K562 (cell line): ENCODE measurements at regions not wholly inside any gene's neighbourhood (a gene's known extent, or its start where the extent isn't known, plus 50 kb on each side); places are given as distances from the start of the nearest gene placed in this dataset.

ENCODE experiments used
- ATAC-seq: fragments of 200-7000 bp; cut with Tn5 transposase; 3 replicates; pipeline ENCODE4 v1.9.1; 2020; ENCODE audit warnings: moderate library complexity
- BruUV-seq: library from RNA; stranded (reverse); fragments of 400-500 nt; replicated peaks from 2 replicates; lab custom pipeline; 2021; lab: Mats Ljungman, UMichigan
- CTCF ChIA-PET: fragments of 300-600 bp; formaldehyde crosslinking; extraction: SDS; loops from one replicate; lab custom pipeline; 2021; ENCODE audit warnings: low intra/inter-chr PET ratio; lab: Yijun Ruan, JAX
- POLR2A ChIA-PET: fragments of 300-600, 350-650 bp; sonication (Branson Sonifier 250); formaldehyde crosslinking; extraction: SDS; loops from one replicate; lab custom pipeline; 2021; ENCODE audit warnings: antibody characterized with exemption, inconsistent platforms; lab: Yijun Ruan, JAX
- DNase-seq, 4 experiments: peaks; one replicate each; pipeline versions ENCODE4 v3.0.0 to v3.0.0-alpha.2; 2011 to 2018; ENCODE audit warnings: low spot score in 3 of 4, mixed read lengths in 3 of 4; ENCODE audit errors: extremely low read depth in 1 of 4
- FAIRE-seq: peaks from 2 replicates; lab custom pipeline; 2011; peaks lifted over from hg19 to GRCh38; lab: Jason Lieb, UNC
- H2AFZ ChIP-seq: 2 replicates; pipeline ENCODE4 v1.6.0; 2011; ENCODE audit warnings: low read depth, low read length, control low read depth, inconsistent platforms
- H3K27ac ChIP-seq: fragments of 200-600 bp; 3 replicates; pipeline ENCODE4 v1.8.0; 2011; ENCODE audit warnings: low read depth, mild to moderate bottlenecking, control low read depth, inconsistent platforms, low read length, moderate library complexity, mixed read lengths; ENCODE audit errors: extremely low read depth
- H3K27me3 ChIP-seq, 2 experiments: fragments of 300-600 bp in 1 of 2; 2 replicates in 1 of 2; 3 replicates in 1 of 2; pipeline versions ENCODE4 v1.6.0 to v1.8.0; 2011; ENCODE audit warnings: inconsistent platforms in 2 of 2, low read length in 2 of 2, mild to moderate bottlenecking in 1 of 2, mixed read lengths in 1 of 2, moderate library complexity in 1 of 2; ENCODE audit not compliant: control insufficient read depth in 2 of 2, insufficient read depth in 2 of 2
- H3K36me3 ChIP-seq: fragments of 300-600 bp; 3 replicates; pipeline ENCODE4 v1.8.0; 2011; ENCODE audit warnings: mild to moderate bottlenecking, low read length, inconsistent platforms; ENCODE audit not compliant: control insufficient read depth, insufficient read depth
- H3K4me1 ChIP-seq, 2 experiments: fragments of 200-600 bp in 1 of 2; replicated peaks in 1 of 2; 2 replicates in 1 of 2; 3 replicates in 1 of 2; pipeline versions ENCODE4 v1.5.1 to v1.8.0; 2011; ENCODE audit warnings: inconsistent platforms in 2 of 2, low read length in 2 of 2, mild to moderate bottlenecking in 1 of 2, mixed read lengths in 1 of 2, moderate library complexity in 1 of 2; ENCODE audit not compliant: control insufficient read depth in 2 of 2, insufficient read depth in 2 of 2
- H3K4me2 ChIP-seq: 2 replicates; pipeline ENCODE4 v1.6.1; 2011; ENCODE audit warnings: low read length, control low read depth, inconsistent platforms, mixed read lengths; ENCODE audit not compliant: insufficient read depth
- H3K4me3 ChIP-seq: fragments of 200-600 bp; sonication (generic), shearing (Covaris generic); 2 replicates; pipeline ENCODE4 v1.5.1; 2016; ENCODE audit warnings: control low read depth, inconsistent platforms
- H3K79me2 ChIP-seq: fragments of 200-600 bp; 3 replicates; pipeline ENCODE4 v1.8.0; 2011; ENCODE audit warnings: low read length, inconsistent platforms; ENCODE audit not compliant: control insufficient read depth, insufficient read depth
- H3K9ac ChIP-seq, 2 experiments: 2 replicates each; pipeline versions ENCODE4 v1.6.0 to v1.6.1; 2011; ENCODE audit warnings: low read depth in 2 of 2, low read length in 2 of 2, control low read depth in 1 of 2, inconsistent platforms in 1 of 2, mild to moderate bottlenecking in 1 of 2, mixed read lengths in 1 of 2; ENCODE audit not compliant: insufficient read depth in 1 of 2
- H3K9me1 ChIP-seq: one replicate; pipeline ENCODE4 v1.6.0; 2011; ENCODE audit warnings: inconsistent platforms, mild to moderate bottlenecking, low read length, moderate library complexity; ENCODE audit not compliant: control insufficient read depth, insufficient read depth
- H3K9me3 ChIP-seq: replicated peaks from 2 replicates; pipeline ENCODE4 v1.5.1; 2011; ENCODE audit warnings: low read depth, low read length, inconsistent platforms; ENCODE audit not compliant: control insufficient read depth, insufficient read depth
- H4K20me1 ChIP-seq: replicated peaks from 2 replicates; pipeline ENCODE4 v1.6.1; 2011; ENCODE audit warnings: low read length, inconsistent platforms, mixed read lengths; ENCODE audit not compliant: control insufficient read depth, insufficient read depth
- KAT7 ChIP-seq: sonication (generic); formaldehyde crosslinking; IDR thresholded peaks from 2 replicates; pipeline ENCODE4 v1.8.0; 2022; ENCODE audit warnings: missing genetic modification reagents, mild to moderate bottlenecking, borderline replicate concordance
- NCOR1 ChIP-seq: fragments of 450-650 bp; IDR thresholded peaks from 2 replicates; pipeline ENCODE4 v1.6.1; 2016; ENCODE audit warnings: mild to moderate bottlenecking, moderate library complexity
- NRF1 ChIP-seq, 2 experiments: fragments of 450-650 bp; IDR thresholded peaks in 1 of 2; conservative IDR thresholded peaks in 1 of 2; 2 replicates each; pipeline ENCODE4 v1.6.1; 2014; ENCODE audit warnings: mild to moderate bottlenecking in 2 of 2
- PTBP1 ChIP-seq: fragments of 200-400 bp; formaldehyde crosslinking; IDR thresholded peaks from 2 replicates; pipeline ENCODE4 v1.6.1; 2017; ENCODE audit warnings: low read depth, low read length
- SMARCC2 ChIP-seq: fragments of 450-650 bp; IDR thresholded peaks from 2 replicates; pipeline ENCODE4 v1.6.1; 2017; ENCODE audit warnings: antibody characterized with exemption, moderate library complexity, mild to moderate bottlenecking, low read depth
- U2AF1 ChIP-seq: fragments of 200-400 bp; formaldehyde crosslinking; optimal IDR thresholded peaks from 2 replicates; pipeline ENCODE3; 2017; ENCODE audit warnings: mild to moderate bottlenecking, low read depth, low read length, moderate library complexity
- ZC3H11A ChIP-seq: IDR thresholded peaks from 2 replicates; pipeline ENCODE4 v1.6.1; 2012; ENCODE audit warnings: low read depth, low read length, improper control_type of control experiment
- ZNF165 ChIP-seq: fragments of 250-450 bp; sonication (Bioruptor Pico); IDR thresholded peaks from 2 replicates; pipeline ENCODE4 v1.4.0; 2020; ENCODE audit warnings: borderline replicate concordance
- ZNF354B ChIP-seq: fragments of 250-450 bp; sonication (Bioruptor Pico); IDR thresholded peaks from 2 replicates; pipeline ENCODE4 v1.4.0; 2020
- WGBS: fragments of 100-300 bp; shearing (Covaris generic); methylation state at CpG from one replicate; pipeline ENCODE4 v1.1.6; 2016; ENCODE audit warnings: low coverage, mixed read lengths; ENCODE audit not compliant: insufficient coverage; ENCODE audit errors: missing lambda C conversion rate; 5-methylcytosine and 5-hydroxymethylcytosine counted together
- in situ Hi-C: fragments of 300-500 bp; cut with MboI; formaldehyde crosslinking; loops from 4 replicates; pipeline ENCODE4 v1.15.0; 2018; ENCODE audit warnings: inconsistent platforms, mixed read lengths
- intact Hi-C: fragments of 100-400 bp; cut with micrococcal nuclease; formaldehyde crosslinking; loops from 2 replicates; pipeline ENCODE4 v1.14.2; 2022
- TF ChIP-seq, protein P1 (sequence below): fragments of 450-650 bp; formaldehyde crosslinking; IDR thresholded peaks from 2 replicates; pipeline ENCODE4 v1.4.0; 2020; ENCODE audit warnings: mild to moderate bottlenecking
- TF ChIP-seq, protein P2 (sequence below): fragments of 250-450 bp; sonication (Bioruptor Pico); IDR thresholded peaks from 2 replicates; pipeline ENCODE4 v1.5.0; 2020; ENCODE audit warnings: mild to moderate bottlenecking
- TF ChIP-seq, protein P3 (sequence below): fragments of 450-650 bp; IDR thresholded peaks from 2 replicates; pipeline ENCODE4 v1.6.1; 2016; ENCODE audit warnings: antibody characterized with exemption

DNA sequence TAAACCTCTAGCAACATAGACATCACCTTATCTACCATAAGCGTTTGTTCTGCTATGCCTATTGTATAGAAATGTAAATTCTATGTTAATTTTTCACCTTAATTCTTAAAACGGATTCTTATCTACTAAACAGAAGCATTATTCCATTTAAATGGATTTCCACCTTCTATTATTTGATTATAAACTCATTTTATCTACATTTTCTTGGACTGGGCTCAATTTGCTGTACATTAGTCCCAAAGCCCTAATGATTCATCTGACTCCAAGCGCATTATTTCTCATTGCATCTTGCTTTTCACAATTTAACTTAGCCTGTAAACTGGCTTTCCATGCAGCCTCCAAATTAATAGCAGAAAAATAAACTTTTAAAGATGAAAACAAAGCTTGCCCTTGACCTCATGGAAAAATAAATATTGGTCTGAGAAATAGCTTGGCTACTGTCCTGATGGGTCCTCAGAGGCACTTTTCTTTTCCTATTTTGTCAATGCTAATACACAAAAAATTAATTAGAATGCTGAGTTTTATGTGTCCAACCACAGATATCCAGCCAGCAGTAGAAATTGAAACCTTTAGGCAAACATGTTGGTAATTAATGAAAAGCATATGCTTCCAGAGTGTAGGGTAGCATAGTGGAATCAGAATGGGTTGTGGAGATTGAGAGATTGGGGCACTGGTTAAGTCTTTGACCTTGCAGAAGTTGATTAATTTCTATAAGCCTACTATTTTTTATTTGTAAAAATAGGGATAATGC is 81.4 kb upstream of the CFAP20DC start (continued):
- no peak for TF ChIP-seq NRF1 (conservative IDR thresholded peaks at IDR 0.05 in 1 of 2, IDR thresholded peaks at IDR 0.05 in 1 of 2)
- TF ChIP-seq ZNF354B (CRISPR knock-in tag), result no peak
- TF ChIP-seq U2AF1, result no peak
- TF ChIP-seq NCOR1, result no peak
- TF ChIP-seq ZNF165 (CRISPR knock-in tag), result no peak
- TF ChIP-seq ZC3H11A, result no peak
- no peak for TF ChIP-seq KAT7
- TF ChIP-seq, protein P1, sequence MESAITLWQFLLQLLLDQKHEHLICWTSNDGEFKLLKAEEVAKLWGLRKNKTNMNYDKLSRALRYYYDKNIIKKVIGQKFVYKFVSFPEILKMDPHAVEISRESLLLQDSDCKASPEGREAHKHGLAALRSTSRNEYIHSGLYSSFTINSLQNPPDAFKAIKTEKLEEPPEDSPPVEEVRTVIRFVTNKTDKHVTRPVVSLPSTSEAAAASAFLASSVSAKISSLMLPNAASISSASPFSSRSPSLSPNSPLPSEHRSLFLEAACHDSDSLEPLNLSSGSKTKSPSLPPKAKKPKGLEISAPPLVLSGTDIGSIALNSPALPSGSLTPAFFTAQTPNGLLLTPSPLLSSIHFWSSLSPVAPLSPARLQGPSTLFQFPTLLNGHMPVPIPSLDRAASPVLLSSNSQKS (CRISPR knock-in tag), result no peak

DNA sequence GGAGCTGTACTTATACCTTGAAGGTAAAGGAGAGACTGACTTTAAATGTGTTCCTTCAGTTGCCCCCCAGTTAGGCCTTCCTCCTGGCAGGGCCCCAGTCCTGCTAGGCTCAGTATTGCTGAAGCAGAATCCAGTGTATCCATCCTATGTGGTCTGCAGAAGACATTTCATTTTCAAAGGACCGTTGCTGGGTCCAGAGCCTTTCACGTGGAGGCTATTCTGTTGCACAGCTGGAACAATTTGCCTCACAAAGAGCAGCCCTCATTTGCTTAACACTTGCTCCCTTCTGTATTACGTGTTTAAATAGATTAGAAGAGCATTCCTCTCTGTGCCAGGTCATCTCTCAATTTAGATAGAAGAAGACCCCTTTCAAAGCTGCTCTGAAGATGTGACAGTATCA is 78.9 kb upstream of the CFAP20DC start:
- Histone ChIP-seq H3K9ac (no peak overlapping the region), H2AFZ (no peak overlapping the region), H3K4me2 (no peak overlapping the region), H3K79me2 (no peaks in the 10 kb centered on the region), H3K27me3 (no peaks in the 10 kb centered on the region; a peak in 1 of 5 replicates), H3K4me3 (no peak overlapping the region), H3K9me3 (no peaks in the 10 kb centered on the region), H3K27ac (no peak overlapping the region), H4K20me1 (no peaks in the 10 kb centered on the region), H3K9me1 (no peaks in the 10 kb centered on the region), H3K4me1 (no peaks in the 10 kb centered on the region), H3K36me3 (no peaks in the 10 kb centered on the region)
- 2% methylated on average over 3 of the region's 3 CpGs for WGBS
- BruUV-seq, result no TSS peak
- intact Hi-C loops (no loop called here), in situ Hi-C loops (no loop called here)
- no peak for DNase-seq
- FAIRE-seq, result no peak
- ChIA-PET POLR2A (interaction anchor here (1.2 kb wide), 1 partner anchor 50 kb away, joined by 3 read pairs; no protein-coding TSS in a partner anchor), CTCF (no interaction called here)
- ATAC-seq, result no peak
- no peak for TF ChIP-seq SMARCC2
- TF ChIP-seq, protein P2, sequence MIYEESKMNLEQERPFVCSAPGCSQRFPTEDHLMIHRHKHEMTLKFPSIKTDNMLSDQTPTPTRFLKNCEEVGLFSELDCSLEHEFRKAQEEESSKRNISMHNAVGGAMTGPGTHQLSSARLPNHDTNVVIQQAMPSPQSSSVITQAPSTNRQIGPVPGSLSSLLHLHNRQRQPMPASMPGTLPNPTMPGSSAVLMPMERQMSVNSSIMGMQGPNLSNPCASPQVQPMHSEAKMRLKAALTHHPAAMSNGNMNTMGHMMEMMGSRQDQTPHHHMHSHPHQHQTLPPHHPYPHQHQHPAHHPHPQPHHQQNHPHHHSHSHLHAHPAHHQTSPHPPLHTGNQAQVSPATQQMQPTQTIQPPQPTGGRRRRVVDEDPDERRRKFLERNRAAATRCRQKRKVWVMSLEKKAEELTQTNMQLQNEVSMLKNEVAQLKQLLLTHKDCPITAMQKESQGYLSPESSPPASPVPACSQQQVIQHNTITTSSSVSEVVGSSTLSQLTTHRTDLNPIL, result no peak
- TF ChIP-seq PTBP1, result no peak
- TF ChIP-seq, protein P3, sequence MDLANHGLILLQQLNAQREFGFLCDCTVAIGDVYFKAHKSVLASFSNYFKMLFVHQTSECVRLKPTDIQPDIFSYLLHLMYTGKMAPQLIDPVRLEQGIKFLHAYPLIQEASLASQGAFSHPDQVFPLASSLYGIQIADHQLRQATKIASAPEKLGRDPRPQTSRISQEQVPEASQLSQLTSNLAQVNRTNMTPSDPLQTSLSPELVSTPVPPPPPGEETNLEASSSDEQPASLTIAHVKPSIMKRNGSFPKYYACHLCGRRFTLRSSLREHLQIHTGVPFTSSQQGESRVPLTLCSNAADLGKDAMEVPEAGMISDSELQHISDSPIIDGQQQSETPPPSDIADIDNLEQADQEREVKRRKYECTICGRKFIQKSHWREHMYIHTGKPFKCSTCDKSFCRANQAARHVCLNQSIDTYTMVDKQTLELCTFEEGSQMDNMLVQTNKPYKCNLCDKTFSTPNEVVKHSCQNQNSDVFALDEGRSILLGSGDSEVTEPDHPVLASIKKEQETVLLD, result no peak
